ENCODE measurements at regions not wholly inside any gene's neighbourhood (a gene's known extent, or its start where the extent isn't known, plus 50 kb on each side); places are given as distances from the start of the nearest gene placed in this dataset.

GRCh38 chr6:22940581-22941290, 371.4 kb downstream of the HDGFL1 start:
- TF ChIP-seq POLR2A (IDR thresholded peaks at IDR 0.05): no peak
- TF ChIP-seq, protein P1, sequence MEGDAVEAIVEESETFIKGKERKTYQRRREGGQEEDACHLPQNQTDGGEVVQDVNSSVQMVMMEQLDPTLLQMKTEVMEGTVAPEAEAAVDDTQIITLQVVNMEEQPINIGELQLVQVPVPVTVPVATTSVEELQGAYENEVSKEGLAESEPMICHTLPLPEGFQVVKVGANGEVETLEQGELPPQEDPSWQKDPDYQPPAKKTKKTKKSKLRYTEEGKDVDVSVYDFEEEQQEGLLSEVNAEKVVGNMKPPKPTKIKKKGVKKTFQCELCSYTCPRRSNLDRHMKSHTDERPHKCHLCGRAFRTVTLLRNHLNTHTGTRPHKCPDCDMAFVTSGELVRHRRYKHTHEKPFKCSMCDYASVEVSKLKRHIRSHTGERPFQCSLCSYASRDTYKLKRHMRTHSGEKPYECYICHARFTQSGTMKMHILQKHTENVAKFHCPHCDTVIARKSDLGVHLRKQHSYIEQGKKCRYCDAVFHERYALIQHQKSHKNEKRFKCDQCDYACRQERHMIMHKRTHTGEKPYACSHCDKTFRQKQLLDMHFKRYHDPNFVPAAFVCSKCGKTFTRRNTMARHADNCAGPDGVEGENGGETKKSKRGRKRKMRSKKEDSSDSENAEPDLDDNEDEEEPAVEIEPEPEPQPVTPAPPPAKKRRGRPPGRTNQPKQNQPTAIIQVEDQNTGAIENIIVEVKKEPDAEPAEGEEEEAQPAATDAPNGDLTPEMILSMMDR (IDR thresholded peaks at IDR 0.05): no peak
- TF ChIP-seq EP300 (IDR thresholded peaks at IDR 0.05): no peak
- no peak for TF ChIP-seq POLR2AphosphoS5 (IDR thresholded peaks at IDR 0.05)
